ENCODE measurements at regions not wholly inside any gene's neighbourhood (a gene's known extent, or its start where the extent isn't known, plus 50 kb on each side); places are given as distances from the start of the nearest gene placed in this dataset.

DNA sequence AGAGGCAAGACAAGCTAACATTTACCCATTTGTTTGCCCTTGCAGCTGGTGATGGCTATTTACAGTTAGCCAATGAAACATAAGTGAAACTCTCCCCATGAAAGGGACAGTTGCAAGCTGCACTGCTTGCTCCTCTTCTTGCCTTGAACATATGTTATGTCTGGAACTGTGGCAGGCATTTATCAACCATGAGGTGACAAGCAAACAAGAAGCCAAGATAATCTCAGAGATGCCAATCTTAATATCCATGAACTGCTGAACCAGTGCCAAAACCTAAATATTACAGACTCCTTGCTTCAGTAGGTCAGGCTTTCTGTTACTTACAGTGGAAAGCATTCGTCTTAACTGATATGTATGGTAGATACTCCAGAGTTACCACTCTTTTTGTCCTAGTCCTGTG is 133.4 kb downstream of the ACTBL2 start:
- H3K36me3 ChIP-seq = no peaks in the 10 kb centered on the region
- peak overlapping the region in 6 of 10 donors; percentile 11 to 60 (median 40) for H3K27ac ChIP-seq
- no peak for TF ChIP-seq CTCF (IDR thresholded peaks at IDR 0.05)
- peaks cover 0 to 8% (median 0%) of the 10 kb centered on the region in 11 donors for H3K9me3 ChIP-seq
- 60 to 65% methylated on average over 1 of the region's 1 CpG for WGBS, 2 donors
- H3K4me1 ChIP-seq = peaks cover 0 to 26% (median 15%) of the 10 kb centered on the region in 9 donors
- intact Hi-C loops (cut with DNase I) = no loop called here
- no peak for DNase-seq
- H3K27me3 ChIP-seq = no peaks in the 10 kb centered on the region
- H3K4me3 ChIP-seq = no peak overlapping the region
- ATAC-seq = no peak

- TF ChIP-seq CTCF (IDR thresholded peaks at IDR 0.05) = no peak
- Histone ChIP-seq H3K36me3 (no peaks in the 10 kb centered on the region), H3K4me3 (no peak overlapping the region), H3K27me3 (no peaks in the 10 kb centered on the region), H3K4me1 (peaks cover 0 to 26% (median 15%) of the 10 kb centered on the region in 9 donors), H3K9me3 (peaks cover 0 to 8% (median 0%) of the 10 kb centered on the region in 11 donors), H3K27ac (peak overlapping the region in 7 of 10 donors; percentile 11 to 60 (median 33))
- intact Hi-C loops (cut with DNase I) = no loop called here
- WGBS, 2 donors = 20 to 23% methylated on average over 7 of the region's 7 CpGs
- ATAC-seq (peak; percentile 72 to 95 (median 90)), DNase-seq (peak in 1 of 2 donors; percentile 29)
Observed at GRCh38 chr5:57348376-57349140, 134.1 kb downstream of the ACTBL2 start.

GRCh38 chr5:57346328-57346727 is 136.3 kb downstream of the ACTBL2 start:
- H3K9me3 ChIP-seq = peaks cover 0 to 8% (median 0%) of the 10 kb centered on the region in 11 donors
- H3K27me3 ChIP-seq = no peaks in the 10 kb centered on the region
- intact Hi-C loops (cut with DNase I) = no loop called here
- DNase-seq = no peak
- H3K4me3 ChIP-seq = no peak overlapping the region
- no peak for TF ChIP-seq CTCF (IDR thresholded peaks at IDR 0.05)
- 94 to 95% methylated on average over 2 of the region's 2 CpGs for WGBS, 2 donors
- H3K36me3 ChIP-seq = no peaks in the 10 kb centered on the region
- peaks cover 0 to 26% (median 15%) of the 10 kb centered on the region in 9 donors for H3K4me1 ChIP-seq
- no peak for ATAC-seq
- H3K27ac ChIP-seq = no peak overlapping the region

- H3K9me3 ChIP-seq = peaks cover 0 to 2% (median 0%) of the 10 kb centered on the region in 11 donors
- WGBS, 2 donors = 98% methylated on average over 4 of the region's 4 CpGs
- ATAC-seq = no peak
- no peak overlapping the region for H3K4me3 ChIP-seq
- H3K27ac ChIP-seq = no peak overlapping the region
- intact Hi-C loops (cut with DNase I) = no loop called here
- peaks cover 0 to 8% (median 0%) of the 10 kb centered on the region in 9 donors for H3K4me1 ChIP-seq
- no peak for DNase-seq
- no peak for TF ChIP-seq CTCF (IDR thresholded peaks at IDR 0.05)
- no peaks in the 10 kb centered on the region for H3K36me3 ChIP-seq
- no peaks in the 10 kb centered on the region for H3K27me3 ChIP-seq
Observed at GRCh38 chr5:57341380-57341979, 141.1 kb downstream of the ACTBL2 start.

All from heart right ventricle (tissue), 16 donors.